HepG2 (cell line): ENCODE measurements at regions not wholly inside any gene's neighbourhood (a gene's known extent, or its start where the extent isn't known, plus 50 kb on each side); places are given as distances from the start of the nearest gene placed in this dataset.

Source experiments
- ATAC-seq: fragments of 200-7000 bp; cut with Tn5 transposase; 3 replicates; pipeline ENCODE4 v1.9.1; 2020; ENCODE audit warnings: mild to moderate bottlenecking, moderate library complexity
- BruUV-seq: library from RNA; stranded (reverse); fragments of 400-500 nt; replicated peaks from 2 replicates; lab custom pipeline; 2021; lab: Mats Ljungman, UMichigan
- CTCF ChIA-PET: fragments of 300-600 bp; formaldehyde crosslinking; extraction: SDS; loops from one replicate; lab custom pipeline; 2021; ENCODE audit warnings: low total read pairs, inconsistent platforms, low intra/inter-chr PET ratio; lab: Yijun Ruan, JAX
- POLR2A ChIA-PET: fragments of 350-600 bp; sonication (Branson Sonifier 250); formaldehyde crosslinking; loops from one replicate; lab custom pipeline; 2020; ENCODE audit warnings: antibody characterized with exemption, inconsistent platforms; lab: Yijun Ruan, JAX
- DNase-seq: peaks from one replicate; pipeline ENCODE4 v3.0.0-alpha.2; 2015; ENCODE audit warnings: low spot score
- FAIRE-seq: peaks from 3 replicates; lab custom pipeline; 2011; peaks lifted over from hg19 to GRCh38; lab: Jason Lieb, UNC
- H2AFZ ChIP-seq: one replicate; pipeline ENCODE4 v1.6.1; 2011; ENCODE audit warnings: low read length, inconsistent platforms
- H3K27ac ChIP-seq: fragments of 300-600 bp; 3 replicates; pipeline ENCODE4 v1.8.0; 2011; ENCODE audit warnings: mixed run types, mild to moderate bottlenecking, mixed read lengths, low read length, inconsistent platforms; ENCODE audit not compliant: insufficient read depth; ENCODE audit errors: extremely low read length
- H3K27me3 ChIP-seq, 2 experiments: fragments of 200-600 bp in 1 of 2; 2 replicates in 1 of 2; 3 replicates in 1 of 2; pipeline versions ENCODE4 v1.6.0 to v1.8.0; 2011; ENCODE audit warnings: low read length in 2 of 2, mild to moderate bottlenecking in 2 of 2, moderate library complexity in 2 of 2, inconsistent platforms in 1 of 2; ENCODE audit not compliant: insufficient read depth in 2 of 2, control insufficient read depth in 1 of 2
- H3K36me3 ChIP-seq, 2 experiments: fragments of 200-600 bp in 1 of 2; replicated peaks in 1 of 2; 2 replicates in 1 of 2; 3 replicates in 1 of 2; pipeline versions ENCODE4 v1.5.1 to v1.8.0; 2011; ENCODE audit warnings: low read length in 2 of 2, inconsistent platforms in 1 of 2; ENCODE audit not compliant: insufficient read depth in 2 of 2, control insufficient read depth in 1 of 2
- H3K4me1 ChIP-seq: 2 replicates; pipeline ENCODE4 v1.5.1; 2012; ENCODE audit warnings: low read length, inconsistent platforms; ENCODE audit not compliant: insufficient read depth
- H3K4me2 ChIP-seq: 2 replicates; pipeline ENCODE4 v1.6.0; 2011; ENCODE audit warnings: low read depth, low read length, inconsistent platforms
- H3K4me3 ChIP-seq, 3 experiments: fragments of 200-600 bp in 1 of 3; sonication (generic), shearing (Covaris generic) in 1 of 3; replicated peaks in 1 of 3; 2 replicates each; pipeline ENCODE4 v1.5.1; 2011 to 2016; ENCODE audit warnings: low read length in 3 of 3, inconsistent platforms in 2 of 3, low read depth in 2 of 3, mild to moderate bottlenecking in 2 of 3, control low read depth in 1 of 3, mixed read lengths in 1 of 3; ENCODE audit not compliant: insufficient read depth in 1 of 3
- H3K79me2 ChIP-seq: one replicate; pipeline ENCODE4 v1.6.1; 2011; ENCODE audit warnings: low read length, inconsistent platforms; ENCODE audit not compliant: insufficient read depth
- H3K9ac ChIP-seq: 2 replicates; pipeline ENCODE4 v1.6.0; 2011; ENCODE audit warnings: mild to moderate bottlenecking, low read depth, low read length, inconsistent platforms; ENCODE audit not compliant: insufficient read depth
- H3K9me3 ChIP-seq: 2 replicates; pipeline ENCODE4 v1.5.1; 2012; ENCODE audit warnings: mild to moderate bottlenecking, low read length
- H4K20me1 ChIP-seq: 2 replicates; pipeline ENCODE4 v1.6.0; 2011; ENCODE audit warnings: inconsistent platforms, mild to moderate bottlenecking, low read length, moderate library complexity; ENCODE audit not compliant: insufficient read depth
- ATAD3A ChIP-seq: sonication (generic); formaldehyde crosslinking; IDR thresholded peaks from 2 replicates; pipeline ENCODE4 v1.4.0; 2020; ENCODE audit warnings: missing genetic modification reagents
- DMAP1 ChIP-seq: IDR thresholded peaks from 2 replicates; pipeline ENCODE4 v1.6.1; 2016
- MTA1 ChIP-seq: sonication (generic); formaldehyde crosslinking; IDR thresholded peaks from 2 replicates; pipeline ENCODE4 v1.4.0; 2020; ENCODE audit warnings: missing genetic modification reagents, mild to moderate bottlenecking, borderline replicate concordance
- SCMH1 ChIP-seq: sonication (generic); formaldehyde crosslinking; IDR thresholded peaks from 2 replicates; pipeline ENCODE4 v1.9.0; 2021; ENCODE audit warnings: missing genetic modification reagents, mild to moderate bottlenecking, borderline replicate concordance
- XRCC5 ChIP-seq: fragments of 200-400 bp; formaldehyde crosslinking; optimal IDR thresholded peaks from 2 replicates; pipeline ENCODE3; 2017; ENCODE audit warnings: mild to moderate bottlenecking, low read length
- ZNF441 ChIP-seq: sonication (generic); formaldehyde crosslinking; IDR thresholded peaks from 2 replicates; pipeline ENCODE4 v1.7.0; 2021; ENCODE audit warnings: missing genetic modification reagents, borderline replicate concordance
- ZNF468 ChIP-seq: sonication (generic); formaldehyde crosslinking; IDR thresholded peaks from 2 replicates; pipeline ENCODE4 v1.8.0; 2022; ENCODE audit warnings: mild to moderate bottlenecking, moderate library complexity, missing genetic modification reagents
- ZNF772 ChIP-seq: sonication (generic); formaldehyde crosslinking; IDR thresholded peaks from 2 replicates; pipeline ENCODE4 v1.5.0; 2020; ENCODE audit warnings: mild to moderate bottlenecking, missing genetic modification reagents
- WGBS: methylation state at CpG from one replicate; pipeline ENCODE4 v1.1.6; 2017; ENCODE audit warnings: low lambda C conversion rate; 5-methylcytosine and 5-hydroxymethylcytosine counted together
- in situ Hi-C: cut with HindIII; loops from 2 replicates; pipeline ENCODE4 v1.10.0; 2017; ENCODE audit warnings: low pct_unique_long_range_greater_than_20kb; ENCODE audit not compliant: extremely low pct_ligation_motif_present
- intact Hi-C: fragments of 100-400 bp; cut with micrococcal nuclease; formaldehyde crosslinking; loops from one replicate; pipeline ENCODE4 v1.10.0; 2022; ENCODE audit not compliant: unreplicated experiment
- TF ChIP-seq, protein P1 (sequence below): sonication (generic); formaldehyde crosslinking; IDR thresholded peaks from 2 replicates; pipeline ENCODE4 v1.5.0; 2020; ENCODE audit warnings: missing genetic modification reagents, mild to moderate bottlenecking, borderline replicate concordance
- TF ChIP-seq, protein P2 (sequence below): sonication (generic); formaldehyde crosslinking; IDR thresholded peaks from one replicate; pipeline ENCODE4 v1.5.1; 2020; ENCODE audit warnings: mild to moderate bottlenecking, missing genetic modification reagents; ENCODE audit errors: not compliant biosample characterization
- TF ChIP-seq, protein P3 (sequence below): sonication (generic); formaldehyde crosslinking; IDR thresholded peaks from 2 replicates; pipeline ENCODE4 v1.8.0; 2022; ENCODE audit warnings: mild to moderate bottlenecking, missing genetic modification reagents, moderate library complexity
- TF ChIP-seq, protein P4 (sequence below): IDR thresholded peaks from 2 replicates; pipeline ENCODE4 v1.6.1; 2016; ENCODE audit warnings: missing compliant biosample characterization, missing genetic modification reagents, borderline replicate concordance

DNA sequence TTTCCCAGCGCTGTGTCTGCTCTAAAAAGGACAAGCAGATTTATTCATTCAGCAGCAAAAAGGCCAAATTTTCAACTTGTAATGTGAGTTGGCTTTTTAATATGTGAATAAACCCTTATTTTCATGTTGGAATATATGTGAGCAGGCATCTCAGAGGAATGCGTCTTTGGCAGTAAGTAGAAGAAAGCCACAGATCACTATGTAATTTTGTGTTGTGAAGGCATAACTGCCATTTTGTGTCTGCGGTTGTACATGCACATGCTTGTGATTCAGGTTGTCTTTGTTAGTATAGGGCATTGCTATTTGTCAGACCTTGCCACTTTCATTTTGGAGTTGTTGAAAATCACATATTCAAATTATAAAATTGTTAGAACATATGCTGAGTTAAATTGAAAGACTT is 398.8 kb upstream of the RGS6 start (continued):
- TF ChIP-seq, protein P1, sequence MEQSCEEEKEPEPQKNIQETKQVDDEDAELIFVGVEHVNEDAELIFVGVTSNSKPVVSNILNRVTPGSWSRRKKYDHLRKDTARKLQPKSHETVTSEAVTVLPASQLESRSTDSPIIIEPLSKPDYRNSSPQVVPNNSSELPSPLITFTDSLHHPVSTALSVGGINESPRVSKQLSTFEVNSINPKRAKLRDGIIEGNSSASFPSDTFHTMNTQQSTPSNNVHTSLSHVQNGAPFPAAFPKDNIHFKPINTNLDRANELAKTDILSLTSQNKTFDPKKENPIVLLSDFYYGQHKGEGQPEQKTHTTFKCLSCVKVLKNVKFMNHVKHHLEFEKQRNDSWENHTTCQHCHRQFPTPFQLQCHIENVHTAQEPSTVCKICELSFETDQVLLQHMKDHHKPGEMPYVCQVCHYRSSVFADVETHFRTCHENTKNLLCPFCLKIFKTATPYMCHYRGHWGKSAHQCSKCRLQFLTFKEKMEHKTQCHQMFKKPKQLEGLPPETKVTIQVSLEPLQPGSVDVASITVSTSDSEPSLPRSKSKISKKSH = no peak
- TF ChIP-seq, all 625 proteins: peak for 0

DNA sequence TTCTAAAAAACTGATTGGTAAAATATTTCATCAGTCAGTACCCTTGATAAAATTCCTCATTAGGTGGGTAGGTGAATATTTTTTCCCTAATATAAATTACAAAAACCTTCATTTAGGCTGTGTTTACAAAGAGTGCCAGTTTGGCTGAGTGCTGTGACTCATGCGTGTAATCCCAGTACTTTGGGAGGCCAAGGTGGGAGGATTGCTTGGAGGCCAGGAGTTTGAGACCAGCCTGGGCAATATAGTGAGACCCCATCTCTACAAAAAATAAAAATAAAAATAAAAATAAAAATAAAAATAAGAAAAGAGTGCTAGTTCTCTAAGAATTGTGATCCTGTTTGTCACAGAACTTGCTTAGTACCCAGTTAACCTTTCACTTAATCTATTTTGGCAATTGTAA is 398.4 kb upstream of the RGS6 start:
- WGBS = 96% methylated on average over 1 of the region's 1 CpG
- Histone ChIP-seq H3K9me3 (no peaks in the 10 kb centered on the region), H3K79me2 (no peaks in the 10 kb centered on the region), H3K4me1 (no peaks in the 10 kb centered on the region), H3K36me3 (peaks cover 2% of the 10 kb centered on the region in 2 experiments; a peak in 1 of 5 replicates), H3K9ac (no peak overlapping the region), H3K4me3 (no peak overlapping the region), H3K27me3 (no peaks in the 10 kb centered on the region), H4K20me1 (no peaks in the 10 kb centered on the region), H3K27ac (no peak overlapping the region), H2AFZ (no peak overlapping the region), H3K4me2 (no peak overlapping the region)
- ATAC-seq (no peak), FAIRE-seq (no peak), DNase-seq (no peak)
- intact Hi-C loops (no loop called here), in situ Hi-C loops (no loop called here)
- ChIA-PET CTCF (no interaction called here), POLR2A (no interaction called here)
- BruUV-seq = no TSS peak
- TF ChIP-seq XRCC5 = no peak
- TF ChIP-seq, protein P2, sequence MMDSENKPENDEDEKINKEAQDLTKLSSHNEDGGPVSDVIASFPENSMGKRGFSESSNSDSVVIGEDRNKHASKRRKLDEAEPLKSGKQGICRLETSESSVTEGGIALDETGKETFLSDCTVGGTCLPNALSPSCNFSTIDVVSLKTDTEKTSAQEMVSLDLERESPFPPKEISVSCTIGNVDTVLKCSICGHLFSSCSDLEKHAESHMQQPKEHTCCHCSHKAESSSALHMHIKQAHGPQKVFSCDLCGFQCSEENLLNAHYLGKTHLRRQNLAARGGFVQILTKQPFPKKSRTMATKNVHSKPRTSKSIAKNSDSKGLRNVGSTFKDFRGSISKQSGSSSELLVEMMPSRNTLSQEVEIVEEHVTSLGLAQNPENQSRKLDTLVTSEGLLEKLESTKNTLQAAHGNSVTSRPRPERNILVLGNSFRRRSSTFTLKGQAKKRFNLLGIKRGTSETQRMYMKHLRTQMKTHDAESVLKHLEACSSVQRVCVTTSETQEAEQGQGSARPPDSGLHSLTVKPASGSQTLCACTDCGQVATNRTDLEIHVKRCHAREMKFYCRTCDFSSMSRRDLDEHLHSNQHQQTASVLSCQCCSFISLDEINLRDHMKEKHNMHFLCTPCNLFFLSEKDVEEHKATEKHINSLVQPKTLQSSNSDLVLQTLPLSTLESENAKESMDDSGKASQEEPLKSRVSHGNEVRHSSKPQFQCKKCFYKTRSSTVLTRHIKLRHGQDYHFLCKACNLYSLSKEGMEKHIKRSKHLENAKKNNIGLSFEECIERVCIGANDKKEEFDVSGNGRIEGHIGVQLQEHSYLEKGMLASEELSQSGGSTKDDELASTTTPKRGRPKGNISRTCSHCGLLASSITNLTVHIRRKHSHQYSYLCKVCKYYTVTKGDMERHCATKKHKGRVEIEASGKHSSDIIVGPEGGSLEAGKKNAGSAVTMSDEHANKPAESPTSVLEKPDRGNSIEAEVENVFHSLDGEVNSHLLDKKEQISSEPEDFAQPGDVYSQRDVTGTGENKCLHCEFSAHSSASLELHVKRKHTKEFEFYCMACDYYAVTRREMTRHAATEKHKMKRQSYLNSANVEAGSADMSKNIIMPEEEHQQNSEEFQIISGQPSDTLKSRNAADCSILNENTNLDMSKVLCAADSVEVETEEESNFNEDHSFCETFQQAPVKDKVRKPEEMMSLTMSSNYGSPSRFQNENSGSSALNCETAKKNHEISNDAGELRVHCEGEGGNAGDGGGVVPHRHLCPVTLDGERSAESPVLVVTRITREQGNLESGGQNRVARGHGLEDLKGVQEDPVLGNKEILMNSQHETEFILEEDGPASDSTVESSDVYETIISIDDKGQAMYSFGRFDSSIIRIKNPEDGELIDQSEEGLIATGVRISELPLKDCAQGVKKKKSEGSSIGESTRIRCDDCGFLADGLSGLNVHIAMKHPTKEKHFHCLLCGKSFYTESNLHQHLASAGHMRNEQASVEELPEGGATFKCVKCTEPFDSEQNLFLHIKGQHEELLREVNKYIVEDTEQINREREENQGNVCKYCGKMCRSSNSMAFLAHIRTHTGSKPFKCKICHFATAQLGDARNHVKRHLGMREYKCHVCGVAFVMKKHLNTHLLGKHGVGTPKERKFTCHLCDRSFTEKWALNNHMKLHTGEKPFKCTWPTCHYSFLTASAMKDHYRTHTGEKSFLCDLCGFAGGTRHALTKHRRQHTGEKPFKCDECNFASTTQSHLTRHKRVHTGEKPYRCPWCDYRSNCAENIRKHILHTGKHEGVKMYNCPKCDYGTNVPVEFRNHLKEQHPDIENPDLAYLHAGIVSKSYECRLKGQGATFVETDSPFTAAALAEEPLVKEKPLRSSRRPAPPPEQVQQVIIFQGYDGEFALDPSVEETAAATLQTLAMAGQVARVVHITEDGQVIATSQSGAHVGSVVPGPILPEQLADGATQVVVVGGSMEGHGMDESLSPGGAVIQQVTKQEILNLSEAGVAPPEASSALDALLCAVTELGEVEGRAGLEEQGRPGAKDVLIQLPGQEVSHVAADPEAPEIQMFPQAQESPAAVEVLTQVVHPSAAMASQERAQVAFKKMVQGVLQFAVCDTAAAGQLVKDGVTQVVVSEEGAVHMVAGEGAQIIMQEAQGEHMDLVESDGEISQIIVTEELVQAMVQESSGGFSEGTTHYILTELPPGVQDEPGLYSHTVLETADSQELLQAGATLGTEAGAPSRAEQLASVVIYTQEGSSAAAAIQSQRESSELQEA = no peak
- no peak for TF ChIP-seq ZNF468 (CRISPR knock-in tag)
- TF ChIP-seq SCMH1 (CRISPR knock-in tag) = no peak
- TF ChIP-seq, protein P3, sequence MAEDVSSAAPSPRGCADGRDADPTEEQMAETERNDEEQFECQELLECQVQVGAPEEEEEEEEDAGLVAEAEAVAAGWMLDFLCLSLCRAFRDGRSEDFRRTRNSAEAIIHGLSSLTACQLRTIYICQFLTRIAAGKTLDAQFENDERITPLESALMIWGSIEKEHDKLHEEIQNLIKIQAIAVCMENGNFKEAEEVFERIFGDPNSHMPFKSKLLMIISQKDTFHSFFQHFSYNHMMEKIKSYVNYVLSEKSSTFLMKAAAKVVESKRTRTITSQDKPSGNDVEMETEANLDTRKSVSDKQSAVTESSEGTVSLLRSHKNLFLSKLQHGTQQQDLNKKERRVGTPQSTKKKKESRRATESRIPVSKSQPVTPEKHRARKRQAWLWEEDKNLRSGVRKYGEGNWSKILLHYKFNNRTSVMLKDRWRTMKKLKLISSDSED (CRISPR knock-in tag) = no peak
- TF ChIP-seq MTA1 (CRISPR knock-in tag) = no peak
- TF ChIP-seq, protein P4, sequence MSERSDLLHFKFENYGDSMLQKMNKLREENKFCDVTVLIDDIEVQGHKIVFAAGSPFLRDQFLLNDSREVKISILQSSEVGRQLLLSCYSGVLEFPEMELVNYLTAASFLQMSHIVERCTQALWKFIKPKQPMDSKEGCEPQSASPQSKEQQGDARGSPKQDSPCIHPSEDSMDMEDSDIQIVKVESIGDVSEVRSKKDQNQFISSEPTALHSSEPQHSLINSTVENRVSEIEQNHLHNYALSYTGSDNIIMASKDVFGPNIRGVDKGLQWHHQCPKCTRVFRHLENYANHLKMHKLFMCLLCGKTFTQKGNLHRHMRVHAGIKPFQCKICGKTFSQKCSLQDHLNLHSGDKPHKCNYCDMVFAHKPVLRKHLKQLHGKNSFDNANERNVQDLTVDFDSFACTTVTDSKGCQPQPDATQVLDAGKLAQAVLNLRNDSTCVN (CRISPR knock-in tag) = no peak
- TF ChIP-seq ZNF441 (CRISPR knock-in tag) = no peak
- no peak for TF ChIP-seq ZNF772 (CRISPR knock-in tag)
- TF ChIP-seq DMAP1 (CRISPR knock-in tag) = no peak
- TF ChIP-seq ATAD3A = no peak
